CD4-positive, CD25-positive, alpha-beta regulatory T cell (primary cell): ENCODE measurements at regions not wholly inside any gene's neighbourhood (a gene's known extent, or its start where the extent isn't known, plus 50 kb on each side); places are given as distances from the start of the nearest gene placed in this dataset.
"Not testable (repeated sequence)": the region's sequence is repeated elsewhere in the genome, so short reads cannot be mapped to it uniquely, and the experiment has no call there.

Source experiments
- ATAC-seq, 2 donors: fragments of 150-1000 bp; cut with Tn5 transposase; one replicate each; pipeline ENCODE4 v1.10.0; 2021; ENCODE audit warnings: low read depth in 2 of 2, moderate number of reproducible peaks in 2 of 2, moderate library complexity in 1 of 2
- DNase-seq, 3 donors: peaks; one replicate each; pipeline versions ENCODE4 v3.0.0 to v3.0.0-alpha.2; 2012 to 2022; ENCODE audit warnings: mixed read lengths in 1 of 3
- H3K27ac ChIP-seq: one replicate; pipeline ENCODE4 v1.7.0; 2013; ENCODE audit warnings: mild to moderate bottlenecking, low read length; ENCODE audit not compliant: insufficient read depth, poor library complexity, severe bottlenecking
- H3K27me3 ChIP-seq: one replicate; pipeline ENCODE4 v1.7.0; 2013; ENCODE audit warnings: low read length; ENCODE audit not compliant: control insufficient read depth, insufficient read depth
- H3K36me3 ChIP-seq: one replicate; pipeline ENCODE4 v1.7.0; 2013; ENCODE audit warnings: mild to moderate bottlenecking, low read length, moderate library complexity; ENCODE audit not compliant: control insufficient read depth, insufficient read depth
- H3K4me1 ChIP-seq: 2 replicates; pipeline ENCODE4 v1.7.0; 2013; ENCODE audit warnings: mild to moderate bottlenecking, low read length; ENCODE audit not compliant: insufficient read depth, control insufficient read depth, poor library complexity, severe bottlenecking
- H3K4me3 ChIP-seq: one replicate; pipeline ENCODE4 v1.7.0; 2013; ENCODE audit warnings: low read depth, mild to moderate bottlenecking, low read length, moderate library complexity
- H3K9me3 ChIP-seq, 2 experiments: 1 replicate in 1 of 2; 2 replicates in 1 of 2; pipeline ENCODE4 v1.7.0; 2013; ENCODE audit warnings: low read length in 2 of 2, mild to moderate bottlenecking in 1 of 2, moderate library complexity in 1 of 2; ENCODE audit not compliant: control insufficient read depth in 2 of 2
- H3K27ac Mint-ChIP-seq, 3 donors: one replicate each; pipeline ENCODE4 v1.8.0; 2020 to 2022; ENCODE audit warnings: mild to moderate bottlenecking in 3 of 3, mixed read lengths in 3 of 3, moderate library complexity in 2 of 3
- H3K27me3 Mint-ChIP-seq: one replicate; pipeline ENCODE4 v1.8.0; 2022; ENCODE audit warnings: mild to moderate bottlenecking, mixed read lengths
- H3K36me3 Mint-ChIP-seq: one replicate; pipeline ENCODE4 v1.8.0; 2020; ENCODE audit warnings: mixed read lengths
- H3K4me1 Mint-ChIP-seq, 4 donors: one replicate each; pipeline ENCODE4 v1.8.0; 2020 to 2022; ENCODE audit warnings: mixed read lengths in 4 of 4, mild to moderate bottlenecking in 1 of 4
- H3K4me3 Mint-ChIP-seq, 4 donors: one replicate each; pipeline ENCODE4 v1.8.0; 2020 to 2022; ENCODE audit warnings: mild to moderate bottlenecking in 4 of 4, mixed read lengths in 4 of 4, moderate library complexity in 3 of 4
- H3K9me3 Mint-ChIP-seq, 7 donors: one replicate each; pipeline ENCODE4 v1.8.0; 2020 to 2022; ENCODE audit warnings: mixed read lengths in 7 of 7, mild to moderate bottlenecking in 3 of 7, moderate library complexity in 2 of 7

GRCh38 chr4:34434377-34434776, 1809.9 kb downstream of the ARAP2 start:
- not testable (repeated sequence) for H3K36me3 ChIP-seq, H3K27ac Mint-ChIP-seq, H3K4me1 ChIP-seq, ATAC-seq, H3K27me3 ChIP-seq, H3K9me3 ChIP-seq, H3K27me3 Mint-ChIP-seq, H3K4me3 ChIP-seq, DNase-seq, H3K4me3 Mint-ChIP-seq, H3K27ac ChIP-seq, H3K36me3 Mint-ChIP-seq, H3K4me1 Mint-ChIP-seq
- H3K9me3 Mint-ChIP-seq = peaks cover 0 to 17% (median 3%) of the 10 kb centered on the region in 7 donors

DNA sequence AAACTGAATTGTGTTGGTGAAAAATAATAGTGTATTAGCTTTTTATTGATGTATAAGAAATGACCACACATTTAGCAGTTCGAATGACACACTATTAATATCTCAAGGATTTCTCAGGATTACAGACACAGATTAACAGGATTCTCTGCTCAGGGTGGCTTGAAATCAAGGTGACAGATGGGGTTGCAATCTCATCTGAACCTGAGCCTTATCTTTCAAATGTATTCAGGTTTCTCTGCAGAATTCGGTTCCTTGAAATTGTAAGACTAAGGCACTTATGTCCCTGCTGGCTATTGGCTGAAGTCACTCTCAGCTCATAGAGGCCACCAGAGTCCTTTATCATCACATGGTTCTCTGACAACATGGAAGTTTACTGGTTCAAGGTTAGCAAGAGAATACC, 1780.1 kb downstream of the ARAP2 start:
- Mint-ChIP-seq H3K4me3 (no peak overlapping the region), H3K27me3 (no peaks in the 10 kb centered on the region), H3K9me3 (peaks cover 3 to 18% (median 5%) of the 10 kb centered on the region in 7 donors), H3K4me1 (no peaks in the 10 kb centered on the region), H3K27ac (no peak overlapping the region), H3K36me3 (no peaks in the 10 kb centered on the region)
- no peaks in the 10 kb centered on the region for H3K4me1 ChIP-seq
- peaks cover 0 to 6% of the 10 kb centered on the region in 2 experiments for H3K9me3 ChIP-seq
- H3K27me3 ChIP-seq = no peaks in the 10 kb centered on the region
- no peaks in the 10 kb centered on the region for H3K36me3 ChIP-seq
- DNase-seq = no peak
- no peak overlapping the region for H3K4me3 ChIP-seq
- ATAC-seq = no peak
- H3K27ac ChIP-seq = no peak overlapping the region

DNA sequence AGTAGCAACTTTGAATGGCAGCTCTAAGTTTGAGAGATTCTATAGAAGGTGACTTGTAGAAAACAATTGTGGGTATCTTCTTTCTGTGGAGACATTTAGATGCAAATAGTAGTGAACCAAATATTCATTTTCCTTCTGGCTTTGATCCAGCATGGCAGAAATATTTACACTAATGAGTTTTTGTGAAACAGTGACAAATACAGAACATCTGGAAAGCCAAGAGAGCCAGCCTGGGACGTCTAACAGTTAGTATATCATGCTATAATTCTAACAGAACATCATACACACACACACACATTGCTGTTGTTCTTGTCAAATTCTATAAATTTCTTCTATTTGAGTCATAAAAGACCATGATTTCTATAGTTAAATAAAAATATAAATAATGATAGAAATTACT, 1777.9 kb downstream of the ARAP2 start:
- no peak overlapping the region for H3K4me3 Mint-ChIP-seq
- no peak overlapping the region for H3K27ac Mint-ChIP-seq

GRCh38 chr4:34469516-34469915, 1774.8 kb downstream of the ARAP2 start:
- no peaks in the 10 kb centered on the region for H3K27me3 Mint-ChIP-seq
- no peaks in the 10 kb centered on the region for H3K36me3 ChIP-seq
- DNase-seq (no peak), ATAC-seq (no peak)
- H3K36me3 Mint-ChIP-seq = no peaks in the 10 kb centered on the region
- no peaks in the 10 kb centered on the region for H3K4me1 ChIP-seq
- no peak overlapping the region for H3K4me3 ChIP-seq
- no peak overlapping the region for H3K4me3 Mint-ChIP-seq
- no peaks in the 10 kb centered on the region for H3K27me3 ChIP-seq
- no peaks in the 10 kb centered on the region for H3K4me1 Mint-ChIP-seq
- no peak overlapping the region for H3K27ac ChIP-seq
- no peak overlapping the region for H3K27ac Mint-ChIP-seq
- H3K9me3 ChIP-seq = peaks cover 0 to 9% of the 10 kb centered on the region in 2 experiments
- H3K9me3 Mint-ChIP-seq = peaks cover 1 to 12% (median 6%) of the 10 kb centered on the region in 7 donors

More for the DNA sequence above, 1777.9 kb downstream of the ARAP2 start:
- ATAC-seq (no peak), DNase-seq (no peak)
- Histone ChIP-seq H3K36me3 (no peaks in the 10 kb centered on the region), H3K4me1 (no peaks in the 10 kb centered on the region), H3K27ac (no peak overlapping the region), H3K27me3 (no peaks in the 10 kb centered on the region), H3K9me3 (peaks cover 0 to 12% of the 10 kb centered on the region in 2 experiments), H3K4me3 (no peak overlapping the region)
- H3K4me1 Mint-ChIP-seq = no peaks in the 10 kb centered on the region
- no peaks in the 10 kb centered on the region for H3K36me3 Mint-ChIP-seq
- no peaks in the 10 kb centered on the region for H3K27me3 Mint-ChIP-seq
- peaks cover 1 to 17% (median 7%) of the 10 kb centered on the region in 7 donors for H3K9me3 Mint-ChIP-seq

DNA sequence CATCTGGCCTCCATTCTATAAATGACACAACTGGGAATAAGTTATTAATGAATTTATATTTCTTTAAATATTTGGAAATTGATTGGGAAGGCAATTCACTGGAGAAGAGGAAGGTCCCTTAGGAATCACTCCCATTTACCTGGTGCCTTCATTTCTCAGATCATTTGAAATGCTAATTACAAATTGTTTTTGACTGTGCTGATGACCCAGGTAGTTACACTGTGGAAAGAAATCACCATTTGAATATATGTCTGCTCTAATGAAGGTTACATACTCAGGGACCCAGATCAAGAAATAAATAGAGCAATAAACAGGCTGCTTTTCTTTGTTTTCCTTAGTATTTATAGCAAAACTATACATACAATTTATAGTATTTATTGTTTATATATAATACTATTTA, 1759.1 kb downstream of the ARAP2 start:
- H3K27me3 ChIP-seq = no peaks in the 10 kb centered on the region
- DNase-seq (no peak), ATAC-seq (no peak)
- Mint-ChIP-seq H3K36me3 (no peaks in the 10 kb centered on the region), H3K4me3 (no peak overlapping the region), H3K9me3 (peaks cover 0 to 21% (median 2%) of the 10 kb centered on the region in 7 donors), H3K27me3 (no peaks in the 10 kb centered on the region), H3K4me1 (no peaks in the 10 kb centered on the region), H3K27ac (no peak overlapping the region)
- H3K4me3 ChIP-seq = no peak overlapping the region
- H3K4me1 ChIP-seq = no peaks in the 10 kb centered on the region
- H3K9me3 ChIP-seq = no peaks in the 10 kb centered on the region
- H3K36me3 ChIP-seq = no peaks in the 10 kb centered on the region
- H3K27ac ChIP-seq = no peak overlapping the region

DNA sequence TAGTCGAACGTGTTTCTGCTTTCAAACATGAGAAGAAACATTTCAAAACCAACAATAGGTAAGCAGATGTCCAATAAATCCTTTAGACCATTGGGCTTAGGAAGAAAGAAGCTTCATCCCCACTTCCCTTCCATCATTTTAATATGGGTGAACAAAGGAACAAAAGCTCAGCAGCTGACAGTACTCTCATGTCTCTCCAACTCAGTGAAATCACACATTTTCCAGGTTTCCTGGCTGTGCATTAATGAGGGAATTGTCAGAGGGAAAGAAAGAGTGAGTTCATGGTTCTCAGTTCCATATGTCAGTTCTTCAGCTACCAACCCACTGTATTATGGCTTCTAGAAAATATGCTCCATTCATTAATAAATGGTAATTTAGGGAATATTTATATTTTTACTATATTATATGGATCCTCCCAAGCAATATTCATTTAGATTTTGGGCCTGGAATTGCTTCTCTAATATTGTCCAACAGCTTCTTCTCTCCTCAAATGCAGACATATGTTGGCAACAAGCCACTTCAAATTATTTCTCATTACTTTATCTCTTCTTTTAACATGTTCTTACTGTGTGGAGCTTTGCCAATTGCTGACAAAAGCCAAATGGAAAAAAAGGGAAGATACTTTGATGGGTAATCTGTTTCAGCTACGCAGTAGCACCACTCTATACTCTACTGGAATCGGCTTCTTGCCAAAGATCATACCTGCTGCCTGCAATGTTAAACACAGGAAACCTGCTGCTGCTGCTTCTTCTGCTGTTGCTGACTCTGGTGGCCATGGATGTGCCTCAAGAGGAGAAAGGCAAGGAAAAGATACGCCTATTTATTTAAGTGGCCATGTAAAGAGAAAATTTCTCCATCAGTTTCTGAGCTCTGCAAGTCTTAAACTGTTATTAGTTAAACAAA, 1757.6 kb downstream of the ARAP2 start:
- H3K4me1 ChIP-seq = no peaks in the 10 kb centered on the region
- Mint-ChIP-seq H3K36me3 (no peaks in the 10 kb centered on the region), H3K4me1 (no peaks in the 10 kb centered on the region), H3K4me3 (no peak overlapping the region), H3K9me3 (peaks cover 0 to 16% (median 6%) of the 10 kb centered on the region in 7 donors), H3K27ac (no peak overlapping the region), H3K27me3 (no peaks in the 10 kb centered on the region)
- H3K27me3 ChIP-seq = no peaks in the 10 kb centered on the region
- ATAC-seq = no peak
- H3K4me3 ChIP-seq = no peak overlapping the region
- H3K9me3 ChIP-seq = no peaks in the 10 kb centered on the region
- no peak overlapping the region for H3K27ac ChIP-seq
- DNase-seq = no peak
- H3K36me3 ChIP-seq = no peaks in the 10 kb centered on the region

- Mint-ChIP-seq H3K36me3 (no peaks in the 10 kb centered on the region), H3K4me1 (no peaks in the 10 kb centered on the region), H3K4me3 (no peak overlapping the region), H3K27ac (no peak overlapping the region), H3K27me3 (no peaks in the 10 kb centered on the region), H3K9me3 (peaks cover 2 to 36% (median 7%) of the 10 kb centered on the region in 7 donors)
- DNase-seq (no peak), ATAC-seq (no peak)
- H3K4me1 ChIP-seq = no peaks in the 10 kb centered on the region
- H3K9me3 ChIP-seq = no peaks in the 10 kb centered on the region
- H3K36me3 ChIP-seq = no peaks in the 10 kb centered on the region
- H3K4me3 ChIP-seq = no peak overlapping the region
- no peak overlapping the region for H3K27ac ChIP-seq
- H3K27me3 ChIP-seq = no peaks in the 10 kb centered on the region
Measured at GRCh38 chr4:34492414-34492813, 1751.9 kb downstream of the ARAP2 start.

DNA sequence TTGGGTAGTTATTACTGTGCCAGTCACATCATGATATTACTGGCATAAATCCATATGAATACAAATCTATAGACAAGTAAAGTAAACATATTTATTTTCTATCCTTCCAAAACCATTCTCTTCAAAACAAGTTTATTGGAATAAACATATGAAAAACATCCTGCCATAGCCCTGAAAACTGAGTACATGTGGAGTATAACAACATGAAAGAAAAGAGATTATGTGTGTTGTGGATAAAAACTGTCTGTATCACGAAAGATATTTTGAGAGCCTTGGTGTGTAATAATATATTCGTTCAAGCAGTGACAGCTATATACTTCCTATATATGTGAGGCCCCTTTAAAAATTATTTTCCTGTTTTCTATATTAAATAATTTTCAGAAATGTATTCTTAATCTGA, 1742.2 kb downstream of the ARAP2 start:
- H3K4me3 Mint-ChIP-seq = no peak overlapping the region
- Histone ChIP-seq H3K9me3 (peaks cover 0 to 4% of the 10 kb centered on the region in 2 experiments), H3K27ac (no peak overlapping the region), H3K36me3 (no peaks in the 10 kb centered on the region), H3K4me3 (no peak overlapping the region), H3K4me1 (no peaks in the 10 kb centered on the region), H3K27me3 (no peaks in the 10 kb centered on the region)
- H3K27me3 Mint-ChIP-seq = no peaks in the 10 kb centered on the region
- H3K27ac Mint-ChIP-seq = no peak overlapping the region
- no peaks in the 10 kb centered on the region for H3K36me3 Mint-ChIP-seq
- no peak for DNase-seq
- no peak for ATAC-seq
- peaks cover 2 to 21% (median 5%) of the 10 kb centered on the region in 7 donors for H3K9me3 Mint-ChIP-seq
- no peaks in the 10 kb centered on the region for H3K4me1 Mint-ChIP-seq
